ENCODE measurements at regions not wholly inside any gene's neighbourhood (a gene's known extent, or its start where the extent isn't known, plus 50 kb on each side); places are given as distances from the start of the nearest gene placed in this dataset.
"Not testable (repeated sequence)": the region's sequence is repeated elsewhere in the genome, so short reads cannot be mapped to it uniquely, and the experiment has no call there.

DNA sequence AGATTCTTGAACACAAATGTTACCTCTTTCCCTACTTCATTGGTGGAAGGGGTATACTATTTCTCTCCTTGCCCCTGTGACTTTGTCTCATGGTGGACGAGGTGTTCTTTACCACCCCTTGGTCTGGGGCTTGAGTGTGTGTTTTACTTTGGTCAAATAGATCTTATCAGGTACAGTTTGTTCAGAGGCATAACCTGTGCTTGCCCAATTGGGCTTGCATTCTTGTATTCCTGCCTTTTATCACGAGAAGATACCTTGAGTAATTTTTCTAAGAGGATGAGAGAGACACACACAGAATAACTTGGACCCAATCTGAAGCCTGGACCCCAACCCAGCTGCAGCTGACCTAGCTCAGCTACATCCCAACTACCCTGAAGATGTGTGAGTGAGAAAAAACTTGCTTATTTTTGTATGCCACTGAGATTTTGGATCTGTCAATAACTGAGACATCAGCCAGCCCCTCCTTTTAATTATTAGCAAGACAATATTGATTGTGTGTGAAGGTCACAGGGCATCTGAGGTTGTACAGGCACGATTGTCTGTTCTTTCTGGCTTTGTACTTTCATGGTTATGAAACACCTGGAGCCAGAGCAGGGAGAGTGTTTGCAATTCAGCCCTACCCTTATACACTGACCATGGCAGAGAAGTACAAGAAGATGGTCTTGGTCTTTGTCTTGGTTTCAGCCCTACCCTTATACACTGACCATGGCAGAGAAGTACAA is 204.7 kb upstream of the SLC35B3 start:
- ATAC-seq: no peak
- Mint-ChIP-seq H3K4me3 (no peak overlapping the region), H3K9me3 (ENCODE audit: low read depth) (peaks cover 8% of the 10 kb centered on the region), H3K4me1 (no peaks in the 10 kb centered on the region), H3K27me3 (no peaks in the 10 kb centered on the region), H3K27ac (no peak overlapping the region), H3K36me3 (ENCODE audit: low read depth) (no peaks in the 10 kb centered on the region)
- CTCF ChIA-PET: no interaction called here
- intact Hi-C loops (cut with DNase I, micrococcal nuclease): no loop called here
- no peak for DNase-seq
- POLR2A ChIA-PET: no interaction called here

GRCh38 chr6:8637896-8638597 is 202.7 kb upstream of the SLC35B3 start:
- CTCF ChIA-PET: interaction anchor here (0.6 to 0.7 kb wide), 2 partner anchors 9 to 1705 kb away, joined by 3 read pairs; no protein-coding TSS in a partner anchor
- Mint-ChIP-seq H3K9me3 (ENCODE audit: low read depth) (peaks cover 6% of the 10 kb centered on the region), H3K27me3 (no peaks in the 10 kb centered on the region), H3K4me3 (no peak overlapping the region), H3K4me1 (no peaks in the 10 kb centered on the region), H3K27ac (no peak overlapping the region), H3K36me3 (ENCODE audit: low read depth) (no peaks in the 10 kb centered on the region)
- ATAC-seq (no peak), DNase-seq (no peak)
- intact Hi-C loops (cut with DNase I, micrococcal nuclease): no loop called here
- POLR2A ChIA-PET: no interaction called here

DNA sequence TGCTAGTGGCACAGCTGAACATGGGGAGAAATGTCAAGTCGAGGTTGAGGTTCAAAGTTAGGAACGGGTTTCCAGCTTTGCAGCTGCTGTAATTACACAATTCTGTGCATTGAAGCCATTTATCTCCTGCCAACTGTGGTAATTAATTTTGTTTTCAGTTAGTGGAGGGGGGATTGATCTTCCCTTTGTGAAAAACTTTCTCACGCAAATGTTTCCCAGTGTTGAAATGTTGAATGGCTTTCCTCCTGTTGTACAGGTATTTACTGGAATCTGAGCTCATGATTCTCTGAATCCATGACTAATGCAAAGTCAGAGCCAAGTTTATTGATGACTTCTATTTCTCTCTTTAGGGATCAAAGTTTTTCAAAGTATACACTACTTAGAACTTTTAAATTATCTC is 198.4 kb upstream of the SLC35B3 start:
- H3K4me1 Mint-ChIP-seq: no peaks in the 10 kb centered on the region
- no peaks in the 10 kb centered on the region for H3K36me3 Mint-ChIP-seq (ENCODE audit: low read depth)
- ATAC-seq: no peak
- CTCF ChIA-PET: no interaction called here
- H3K27me3 Mint-ChIP-seq: no peaks in the 10 kb centered on the region
- POLR2A ChIA-PET: no interaction called here
- intact Hi-C loops (cut with DNase I, micrococcal nuclease): no loop called here
- no peak overlapping the region for H3K4me3 Mint-ChIP-seq
- no peak overlapping the region for H3K27ac Mint-ChIP-seq
- DNase-seq: no peak
- peaks cover 8% of the 10 kb centered on the region for H3K9me3 Mint-ChIP-seq (ENCODE audit: low read depth)

GRCh38 chr6:8628736-8629135 is 193.4 kb upstream of the SLC35B3 start:
- Mint-ChIP-seq H3K4me1 (no peaks in the 10 kb centered on the region), H3K4me3 (no peak overlapping the region), H3K27ac (no peak overlapping the region), H3K36me3 (ENCODE audit: low read depth) (no peaks in the 10 kb centered on the region), H3K9me3 (ENCODE audit: low read depth) (peaks cover 6% of the 10 kb centered on the region), H3K27me3 (no peaks in the 10 kb centered on the region)
- no peak for ATAC-seq
- CTCF ChIA-PET: no interaction called here
- DNase-seq: no peak
- intact Hi-C loops (cut with DNase I, micrococcal nuclease): no loop called here
- POLR2A ChIA-PET: no interaction called here

GRCh38 chr6:8628063-8628462 is 192.7 kb upstream of the SLC35B3 start:
- ChIA-PET CTCF (no interaction called here), POLR2A (no interaction called here)
- intact Hi-C loops (cut with DNase I, micrococcal nuclease): no loop called here
- ATAC-seq (no peak), DNase-seq (no peak)
- H3K27ac Mint-ChIP-seq: no peak overlapping the region
- peaks cover 6% of the 10 kb centered on the region for H3K9me3 Mint-ChIP-seq (ENCODE audit: low read depth)
- no peaks in the 10 kb centered on the region for H3K27me3 Mint-ChIP-seq
- no peaks in the 10 kb centered on the region for H3K36me3 Mint-ChIP-seq (ENCODE audit: low read depth)
- H3K4me3 Mint-ChIP-seq: no peak overlapping the region
- no peaks in the 10 kb centered on the region for H3K4me1 Mint-ChIP-seq

GRCh38 chr6:8627085-8627861 is 191.9 kb upstream of the SLC35B3 start:
- no peak for DNase-seq
- Mint-ChIP-seq H3K36me3 (ENCODE audit: low read depth) (no peaks in the 10 kb centered on the region), H3K27me3 (no peaks in the 10 kb centered on the region), H3K27ac (no peak overlapping the region), H3K4me1 (no peaks in the 10 kb centered on the region), H3K9me3 (ENCODE audit: low read depth) (peaks cover 2% of the 10 kb centered on the region), H3K4me3 (no peak overlapping the region)
- no peak for ATAC-seq
- intact Hi-C loops (cut with DNase I, micrococcal nuclease): no loop called here
- POLR2A ChIA-PET: no interaction called here
- CTCF ChIA-PET: no interaction called here

- Mint-ChIP-seq H3K36me3 (ENCODE audit: low read depth) (no peaks in the 10 kb centered on the region), H3K27me3 (no peaks in the 10 kb centered on the region), H3K4me3 (no peak overlapping the region), H3K9me3 (ENCODE audit: low read depth) (no peaks in the 10 kb centered on the region), H3K27ac (no peak overlapping the region), H3K4me1 (no peaks in the 10 kb centered on the region)
- intact Hi-C loops (cut with DNase I, micrococcal nuclease): no loop called here
- ChIA-PET CTCF (no interaction called here), POLR2A (no interaction called here)
- no peak for ATAC-seq
- no peak for DNase-seq
These were observed 189.3 kb upstream of the SLC35B3 start for GRCh38 chr6:8624665-8625064.

GRCh38 chr6:8623441-8623840 is 188.1 kb upstream of the SLC35B3 start:
- POLR2A ChIA-PET: no interaction called here

GRCh38 chr6:8619853-8620252 is 184.5 kb upstream of the SLC35B3 start:
- POLR2A ChIA-PET: no interaction called here
- no peak overlapping the region for H3K27ac Mint-ChIP-seq
- no peaks in the 10 kb centered on the region for H3K27me3 Mint-ChIP-seq
- H3K36me3 Mint-ChIP-seq (ENCODE audit: low read depth): no peaks in the 10 kb centered on the region
- H3K4me3 Mint-ChIP-seq: no peak overlapping the region
- H3K9me3 Mint-ChIP-seq (ENCODE audit: low read depth): peaks cover 15% of the 10 kb centered on the region
- H3K4me1 Mint-ChIP-seq: no peaks in the 10 kb centered on the region
- CTCF ChIA-PET: no interaction called here
- no peak for DNase-seq
- intact Hi-C loops (cut with DNase I, micrococcal nuclease): no loop called here
- ATAC-seq: no peak

More at GRCh38 chr6:8623441-8623840, 188.1 kb upstream of the SLC35B3 start:
- no peak for DNase-seq
- Mint-ChIP-seq H3K9me3 (ENCODE audit: low read depth) (no peaks in the 10 kb centered on the region), H3K36me3 (ENCODE audit: low read depth) (no peaks in the 10 kb centered on the region), H3K27me3 (no peaks in the 10 kb centered on the region), H3K27ac (no peak overlapping the region), H3K4me3 (no peak overlapping the region), H3K4me1 (no peaks in the 10 kb centered on the region)
- CTCF ChIA-PET: no interaction called here
- intact Hi-C loops (cut with DNase I, micrococcal nuclease): no loop called here
- ATAC-seq: no peak

DNA sequence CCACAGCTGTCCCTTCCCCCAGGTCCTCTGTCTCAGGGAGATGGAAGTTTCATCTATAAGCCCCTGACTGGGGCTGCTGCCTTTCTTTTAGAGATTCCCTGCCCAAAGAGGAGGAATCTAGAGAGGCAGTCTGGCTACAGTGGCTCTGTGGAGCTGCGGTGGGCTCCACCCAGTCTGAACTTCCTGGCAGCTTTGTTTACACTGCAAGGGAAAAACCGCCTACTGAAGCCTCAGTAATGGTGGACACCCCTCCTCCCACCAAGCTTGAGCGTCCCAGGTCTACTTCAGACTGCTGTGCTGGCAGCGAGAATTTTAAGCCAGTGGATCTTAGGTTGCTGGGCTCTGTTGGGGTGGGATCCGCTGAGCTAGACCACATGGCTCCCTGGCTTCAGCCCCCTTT is 184.1 kb upstream of the SLC35B3 start:
- H3K36me3 Mint-ChIP-seq (ENCODE audit: low read depth); H3K4me1 Mint-ChIP-seq; H3K4me3 Mint-ChIP-seq; CTCF ChIA-PET; H3K27me3 Mint-ChIP-seq; H3K27ac Mint-ChIP-seq; ATAC-seq; DNase-seq; POLR2A ChIA-PET; intact Hi-C loops (cut with DNase I, micrococcal nuclease): not testable (repeated sequence)
- peaks cover 15% of the 10 kb centered on the region for H3K9me3 Mint-ChIP-seq (ENCODE audit: low read depth)

- peaks cover 5% of the 10 kb centered on the region for H3K9me3 Mint-ChIP-seq (ENCODE audit: low read depth)
- no peak overlapping the region for H3K4me3 Mint-ChIP-seq
- POLR2A ChIA-PET: no interaction called here
- DNase-seq (no peak), ATAC-seq (no peak)
- CTCF ChIA-PET: no interaction called here
- no peak overlapping the region for H3K27ac Mint-ChIP-seq
- intact Hi-C loops (cut with DNase I, micrococcal nuclease): no loop called here
- H3K36me3 Mint-ChIP-seq (ENCODE audit: low read depth): no peaks in the 10 kb centered on the region
- H3K4me1 Mint-ChIP-seq: no peaks in the 10 kb centered on the region
- H3K27me3 Mint-ChIP-seq: no peaks in the 10 kb centered on the region
These were observed 173.4 kb upstream of the SLC35B3 start for GRCh38 chr6:8608737-8609136.
